HG02571 (cell line): ENCODE measurements at regions not wholly inside any gene's neighbourhood (a gene's known extent, or its start where the extent isn't known, plus 50 kb on each side); places are given as distances from the start of the nearest gene placed in this dataset.
"Not testable (repeated sequence)": the region's sequence is repeated elsewhere in the genome, so short reads cannot be mapped to it uniquely, and the experiment has no call there.

Experiments
- ATAC-seq: cut with Tn5 transposase; IDR thresholded peaks from one replicate; pipeline ENCODE4 v1.9.1; 2021; ENCODE audit warnings: mild to moderate bottlenecking, moderate library complexity; ENCODE audit not compliant: unreplicated experiment

DNA sequence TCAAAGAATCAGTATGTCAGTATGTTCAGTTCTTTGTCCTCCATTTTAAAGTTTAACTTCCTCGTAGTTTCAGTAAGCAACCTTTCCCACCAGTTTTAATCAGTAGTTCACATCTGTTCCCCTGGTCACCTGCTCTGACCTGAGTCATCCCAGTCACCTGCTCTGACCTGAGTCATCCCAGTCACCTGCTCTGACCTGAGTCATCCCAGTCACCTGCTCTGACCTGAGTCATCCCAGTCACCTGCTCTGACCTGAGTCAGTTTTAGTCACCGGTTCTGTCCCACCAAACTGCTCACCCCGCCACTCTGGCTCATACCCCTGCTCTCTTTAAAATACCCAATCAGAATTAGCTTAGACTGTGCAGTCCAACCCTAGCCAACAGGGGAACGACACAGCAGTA lies 180.1 kb upstream of the CNTN6 start:
- ATAC-seq, result not testable (repeated sequence)

DNA sequence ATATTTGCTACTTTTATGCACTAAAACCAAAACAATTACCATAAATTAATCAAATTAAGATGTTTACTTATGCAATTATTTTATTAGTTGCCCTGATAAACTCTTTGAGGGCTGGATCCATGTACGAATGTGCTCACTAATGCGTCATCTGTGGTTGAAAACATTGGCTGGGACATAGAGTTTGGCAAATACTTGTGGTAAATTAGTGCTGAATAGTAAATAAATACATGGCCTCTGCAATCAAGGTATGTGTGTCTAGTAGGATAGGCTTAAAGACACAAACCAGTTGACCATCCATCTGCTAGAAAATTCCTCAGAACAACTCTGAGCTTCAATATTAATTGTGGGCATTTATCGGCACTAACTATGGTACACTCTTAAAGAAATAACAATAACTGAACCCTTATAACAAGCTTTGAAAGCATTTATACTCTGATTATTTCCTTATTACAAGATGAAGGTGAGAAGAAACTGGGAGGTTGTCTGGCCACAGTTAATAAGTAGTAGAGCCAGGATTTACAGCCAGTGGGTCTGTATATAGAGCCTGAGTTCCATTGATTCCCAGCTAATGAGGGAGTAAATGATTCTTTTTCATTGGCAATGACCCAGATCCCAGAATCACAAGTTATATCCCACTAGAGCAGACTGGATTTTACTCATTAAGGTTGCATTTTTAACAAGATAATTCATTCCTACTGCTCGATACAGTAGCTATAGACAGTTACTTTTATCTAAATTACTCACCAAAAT lies 169.5 kb upstream of the CNTN6 start:
- no peak for ATAC-seq

DNA sequence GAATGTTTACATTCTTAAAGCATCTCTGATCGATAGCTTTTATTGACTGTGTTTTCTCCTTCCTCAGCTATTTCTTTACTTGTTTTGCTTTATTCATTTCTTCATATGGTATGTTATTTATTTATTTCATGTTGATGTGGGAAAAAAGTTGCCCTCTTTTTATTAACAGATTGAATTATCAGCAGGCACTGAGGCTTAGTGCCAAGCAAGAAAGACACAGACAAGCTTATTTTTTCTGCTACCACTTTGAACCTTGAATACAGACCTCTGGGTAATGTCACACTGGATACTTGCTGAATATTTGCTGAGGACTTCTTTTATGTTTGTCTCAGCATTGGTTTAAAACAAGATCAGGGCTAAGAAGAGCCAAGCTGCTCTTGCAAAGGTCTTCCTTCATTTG lies 162.0 kb upstream of the CNTN6 start:
- no peak for ATAC-seq

DNA sequence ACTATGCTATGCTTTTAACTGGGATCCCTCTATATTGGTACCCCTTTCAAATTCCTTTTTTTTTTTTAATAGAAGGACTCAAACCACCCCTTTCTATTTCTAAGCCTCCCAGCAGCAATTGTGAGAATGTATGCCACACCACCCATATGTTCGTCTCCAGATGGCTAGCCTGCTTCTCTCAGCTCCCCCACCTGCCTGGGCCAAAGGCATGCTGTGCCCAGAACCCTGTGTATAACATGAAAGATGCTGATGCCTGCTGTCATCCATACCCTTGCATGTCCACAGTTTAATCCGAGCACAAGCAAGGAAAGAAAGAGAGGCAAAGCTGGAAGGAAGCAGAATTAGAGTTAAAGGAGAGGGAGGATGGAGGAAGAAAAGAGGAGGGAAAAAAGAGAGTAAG lies 159.5 kb upstream of the CNTN6 start:
- no peak for ATAC-seq

DNA sequence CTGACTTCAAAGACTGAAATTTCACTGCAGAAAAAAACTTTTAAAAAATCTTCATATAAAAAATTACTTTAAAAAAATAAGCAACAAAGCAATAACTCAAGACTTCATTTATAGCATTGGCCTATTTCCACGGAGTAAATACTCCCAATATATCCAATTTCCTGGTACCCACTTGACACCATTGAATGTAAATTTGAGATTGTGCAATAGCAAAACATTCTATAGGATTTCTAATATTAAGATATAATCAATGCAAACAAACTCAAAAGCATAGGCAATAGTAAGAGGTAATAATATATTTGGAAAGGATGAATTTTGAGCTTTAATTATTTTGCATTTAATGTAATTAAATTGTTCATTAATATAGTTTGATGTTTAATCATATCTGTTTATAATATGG lies 148.0 kb upstream of the CNTN6 start:
- no peak for ATAC-seq

DNA sequence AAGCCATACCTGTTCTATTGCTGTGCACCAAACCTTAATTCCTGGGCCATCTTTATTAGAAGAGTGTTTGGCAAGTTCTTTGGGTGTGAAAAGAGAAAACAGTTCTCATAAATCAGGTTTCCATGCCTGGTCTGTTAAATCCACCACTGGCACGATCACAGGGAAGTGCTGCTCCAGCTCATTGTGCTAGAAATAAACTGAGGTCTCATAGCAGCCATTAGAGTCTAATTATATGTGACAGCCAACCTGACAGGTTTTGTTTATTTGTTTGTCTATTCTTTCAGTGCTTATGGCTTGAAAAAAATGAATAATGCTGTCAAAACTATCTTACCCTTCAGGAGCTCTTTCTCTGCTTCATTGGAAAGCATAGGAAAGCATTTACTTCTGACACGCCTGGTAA lies 147.1 kb upstream of the CNTN6 start:
- ATAC-seq, result no peak

DNA sequence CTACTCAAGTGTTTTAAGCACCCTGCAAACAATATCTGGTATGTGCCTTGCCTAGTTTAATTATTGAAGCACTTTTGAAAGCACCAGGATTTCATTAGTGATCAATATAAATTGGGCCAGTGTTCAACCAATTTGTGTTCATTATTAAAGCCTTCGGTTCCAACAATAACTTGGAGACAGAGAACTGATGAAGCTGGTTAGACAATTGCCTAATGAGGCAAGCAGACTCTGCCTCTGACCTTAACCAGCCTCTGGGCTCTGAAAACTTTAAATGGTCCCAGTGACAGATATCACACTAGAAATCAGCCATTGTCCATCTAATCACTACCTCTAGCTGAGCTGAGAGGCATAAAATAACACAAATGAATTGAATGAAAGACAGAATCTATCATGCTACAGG lies 139.9 kb upstream of the CNTN6 start:
- ATAC-seq, result no peak

DNA sequence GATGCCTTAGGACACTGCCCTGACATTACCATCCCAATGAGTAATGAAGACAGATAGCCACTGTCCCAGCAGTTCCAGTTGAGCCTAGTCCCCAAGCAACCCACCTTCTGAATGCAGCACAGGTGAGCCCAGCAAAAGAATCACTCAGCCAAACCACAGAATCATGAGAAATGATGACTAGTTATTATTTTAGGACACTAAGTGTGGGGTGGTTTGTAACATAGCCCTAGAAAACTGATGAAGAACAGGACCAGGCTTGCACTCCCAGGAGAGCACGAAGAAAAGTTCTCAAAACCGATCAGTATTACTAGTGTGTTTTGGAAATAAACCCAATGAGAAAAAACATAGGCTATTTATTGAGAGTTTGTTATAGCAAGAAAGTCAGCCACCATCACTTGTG lies 129.6 kb upstream of the CNTN6 start:
- no peak for ATAC-seq

DNA sequence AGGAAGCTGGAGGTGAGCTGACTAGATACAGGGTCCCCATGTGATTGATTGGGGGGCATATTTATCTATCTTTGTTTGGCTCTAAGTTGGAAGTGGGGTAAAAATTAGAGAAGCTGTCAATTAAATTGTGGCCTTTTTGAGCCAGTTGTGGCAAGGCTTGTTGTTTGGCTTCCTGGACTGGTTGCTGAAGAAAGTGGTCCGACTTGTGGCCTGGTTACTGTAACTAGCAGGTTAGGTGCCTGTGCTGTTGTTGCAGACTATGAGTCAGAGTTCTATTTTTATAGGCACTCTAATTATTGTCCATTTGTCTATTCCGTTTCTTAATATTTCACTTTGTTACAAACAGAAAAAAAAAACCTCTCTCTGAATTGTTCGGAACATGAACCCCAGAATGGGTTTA lies 129.1 kb upstream of the CNTN6 start:
- no peak for ATAC-seq

DNA sequence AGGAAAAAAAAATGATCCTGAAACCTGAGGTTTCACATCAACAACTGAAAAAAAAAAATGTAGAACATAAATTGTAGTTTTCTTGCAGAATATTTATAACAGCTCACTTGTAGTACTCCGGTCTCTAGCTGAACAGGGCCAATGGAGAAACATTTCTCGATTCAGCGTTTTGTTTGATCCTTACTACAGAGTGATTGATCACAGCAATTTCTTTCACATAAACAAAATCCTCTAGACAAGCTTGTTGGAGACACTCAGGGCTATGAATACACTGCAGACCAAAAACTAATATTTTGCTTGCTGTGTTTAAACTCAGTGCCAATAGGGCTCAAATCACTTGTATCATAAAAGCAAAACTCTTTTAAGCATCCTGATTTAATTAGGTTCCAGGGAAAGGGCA lies 127.0 kb upstream of the CNTN6 start:
- no peak for ATAC-seq

DNA sequence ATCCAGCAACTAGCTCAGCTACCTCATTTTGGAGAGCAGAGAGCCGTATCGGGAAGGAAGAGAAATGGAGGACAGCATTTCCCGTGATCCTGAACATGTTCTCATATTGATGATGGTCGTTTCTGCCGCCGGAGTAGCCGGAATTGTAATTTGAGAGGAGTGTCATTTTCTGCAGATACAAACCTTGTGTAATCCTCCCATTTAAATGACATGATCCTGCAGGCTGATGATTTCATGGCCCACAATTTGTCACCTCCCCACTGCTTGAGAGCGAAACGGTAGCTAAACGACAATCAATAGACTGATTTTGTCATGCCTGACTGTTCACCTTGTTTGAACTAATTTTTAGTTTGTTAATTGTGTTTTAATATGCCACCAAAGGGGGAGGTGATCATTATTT lies 126.5 kb upstream of the CNTN6 start:
- ATAC-seq, result no peak

DNA sequence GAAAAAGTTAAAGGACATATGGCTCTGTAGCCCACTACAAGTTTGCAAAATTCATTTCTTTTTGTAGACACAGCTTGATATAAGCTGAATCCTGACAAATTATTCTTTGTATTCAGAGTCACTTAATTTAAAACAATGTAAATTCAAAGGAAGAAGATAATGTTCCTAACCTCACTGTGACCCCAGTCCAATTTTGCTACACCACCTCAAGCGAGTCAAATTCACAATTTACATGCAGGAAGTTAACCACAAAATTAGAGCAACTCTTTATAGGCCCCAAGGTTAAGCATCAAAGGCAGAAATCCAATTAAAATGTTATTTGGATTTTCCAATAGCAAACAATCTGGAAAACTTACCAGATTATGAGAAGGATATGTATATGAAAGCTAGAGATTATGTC lies 119.5 kb upstream of the CNTN6 start:
- ATAC-seq, result no peak

DNA sequence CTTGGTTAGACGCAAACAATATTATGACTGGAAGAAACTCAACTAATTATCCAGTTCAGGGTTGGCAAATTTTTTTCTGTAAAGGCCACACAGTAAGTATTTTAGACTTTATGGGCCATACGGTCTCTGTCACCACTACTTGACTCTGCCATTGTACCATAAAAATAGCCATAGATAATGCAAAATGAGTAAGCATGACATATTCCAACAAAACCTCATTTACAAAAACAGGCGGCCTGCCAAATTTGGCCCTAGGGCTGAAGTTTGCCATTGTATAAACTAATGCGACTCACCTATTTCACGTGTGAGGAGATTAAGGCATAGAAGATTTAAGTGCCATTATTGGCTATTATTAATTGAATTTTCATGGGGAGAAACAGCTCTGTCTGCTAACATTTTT lies 116.8 kb upstream of the CNTN6 start:
- no peak for ATAC-seq

DNA sequence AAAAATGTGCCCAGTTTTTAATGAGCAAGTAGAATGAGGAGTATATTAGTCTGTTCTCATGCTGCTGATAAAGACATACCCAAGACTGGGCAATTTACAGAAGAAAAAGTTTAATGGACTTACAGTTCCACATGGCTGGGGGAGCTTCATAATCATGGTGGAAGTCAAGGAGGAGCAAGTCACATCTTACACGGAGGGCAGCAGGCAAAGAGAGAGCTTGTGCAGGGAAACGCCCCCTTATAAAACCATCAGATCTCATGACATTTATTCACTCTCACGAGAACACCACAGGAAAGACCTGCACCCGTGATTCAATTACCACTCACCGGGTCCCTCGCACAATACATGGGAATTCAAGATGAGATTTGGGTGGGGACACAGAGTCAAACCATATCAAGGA lies 111.7 kb upstream of the CNTN6 start:
- no peak for ATAC-seq

DNA sequence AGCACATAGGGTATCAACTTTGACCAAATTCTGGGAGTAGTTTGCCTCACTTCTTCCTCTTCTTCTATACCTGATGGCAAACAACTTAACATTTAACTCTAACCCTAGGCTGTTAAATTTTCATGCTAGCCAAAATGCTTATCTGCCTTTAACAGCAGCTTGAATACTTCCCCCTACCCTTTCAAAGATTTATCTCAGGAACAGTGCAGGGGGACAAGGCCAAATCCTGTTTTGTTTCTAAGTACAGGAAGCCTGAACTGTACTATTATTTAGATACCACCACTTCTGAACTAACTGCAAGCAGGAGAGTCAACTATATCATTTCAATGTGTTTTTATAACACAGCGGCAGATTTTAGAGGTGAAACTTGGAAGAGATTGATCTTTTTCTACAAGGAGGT lies 104.0 kb upstream of the CNTN6 start:
- ATAC-seq, result no peak

DNA sequence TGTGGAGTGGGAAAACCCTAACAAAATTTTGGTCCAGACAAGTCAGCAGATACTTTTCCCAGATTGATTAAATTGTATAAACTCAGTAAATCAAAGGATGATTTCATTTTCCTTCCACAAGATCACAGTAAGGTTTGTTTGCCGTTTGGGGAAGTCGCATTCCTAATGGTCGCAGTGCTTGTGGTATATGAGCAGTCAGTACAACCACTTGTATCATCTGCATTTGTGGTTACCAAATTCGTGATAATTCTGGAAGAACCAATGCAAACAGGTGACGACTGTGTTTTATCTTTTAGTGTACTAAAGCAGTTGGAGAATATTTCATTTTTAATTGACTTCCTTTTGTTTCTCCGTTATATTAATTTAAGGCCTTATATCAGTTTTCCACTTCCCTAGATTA lies 100.0 kb upstream of the CNTN6 start:
- ATAC-seq, result no peak

DNA sequence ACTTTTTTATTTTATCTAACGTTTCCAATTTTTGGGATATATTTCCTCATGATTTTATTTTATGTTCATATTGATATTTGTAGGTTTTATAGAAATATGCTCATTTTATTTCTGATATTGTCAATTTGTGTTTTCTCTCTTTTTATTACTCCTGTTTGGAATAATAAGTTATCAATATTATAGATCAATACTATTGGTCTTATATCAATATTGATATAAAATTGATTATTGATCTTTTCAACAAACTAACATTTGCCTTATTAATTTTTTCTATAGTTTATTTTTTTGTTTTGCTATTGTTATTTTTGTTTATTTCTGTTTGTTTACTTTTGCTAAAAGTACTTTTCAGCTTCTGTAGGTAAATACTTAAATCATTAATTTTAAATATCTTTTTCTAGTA lies 90.8 kb upstream of the CNTN6 start:
- ATAC-seq, result no peak

DNA sequence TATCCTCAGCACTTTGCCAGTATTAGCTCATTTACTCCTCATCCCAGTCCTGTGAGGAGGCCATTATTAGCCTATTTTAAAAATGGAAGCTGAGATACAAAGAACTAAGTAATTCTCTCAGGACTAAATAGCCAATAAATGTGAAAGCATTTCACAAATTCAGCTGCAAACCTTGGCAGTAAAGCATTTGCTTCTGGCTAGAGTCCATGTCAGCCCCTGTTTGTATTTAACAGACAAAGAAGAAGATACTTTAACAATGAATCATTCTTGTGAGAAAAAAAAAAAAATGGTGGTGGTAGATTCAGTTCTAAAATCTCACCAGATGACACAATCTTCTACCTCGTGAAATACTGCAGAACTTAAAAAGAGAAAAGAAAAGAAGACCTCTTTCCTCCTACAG lies 85.0 kb upstream of the CNTN6 start:
- no peak for ATAC-seq

DNA sequence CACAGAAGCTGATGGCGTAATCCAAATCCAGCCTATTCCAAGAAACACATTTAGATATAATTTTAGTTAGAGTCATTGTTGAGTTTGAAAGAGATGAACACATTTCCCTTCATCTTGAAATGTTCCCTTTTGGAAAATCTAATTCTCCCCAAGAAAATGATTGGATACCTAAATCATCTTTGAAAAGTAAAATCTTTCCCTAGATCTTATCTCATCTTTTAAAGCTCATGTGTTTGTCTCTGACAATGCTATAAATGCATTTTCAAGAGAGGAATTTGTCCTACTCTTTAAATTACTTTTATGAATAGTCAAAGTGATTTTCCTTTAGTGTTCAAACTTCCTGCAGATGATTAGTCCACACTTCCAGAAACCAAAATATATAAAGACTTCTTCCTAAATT lies 82.6 kb upstream of the CNTN6 start:
- ATAC-seq, result no peak

DNA sequence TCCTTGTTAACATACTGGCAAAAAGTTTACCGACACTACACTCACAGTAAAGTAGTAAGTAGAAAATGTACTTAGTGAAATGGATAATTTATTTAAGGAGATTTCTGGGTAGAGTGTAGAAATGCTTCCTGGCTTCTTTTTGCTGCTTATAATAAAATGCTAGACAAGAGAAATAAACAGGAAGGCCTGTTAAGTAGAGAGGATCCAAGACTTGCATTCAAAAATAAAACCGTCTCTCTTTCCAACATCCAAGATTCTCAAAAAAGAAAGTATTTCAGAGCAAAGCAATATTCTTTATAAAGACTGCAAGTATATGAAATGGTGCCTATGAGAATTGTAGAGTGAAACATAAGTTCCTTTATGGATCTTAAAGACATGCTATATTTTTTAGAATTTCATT lies 77.0 kb upstream of the CNTN6 start:
- no peak for ATAC-seq

DNA sequence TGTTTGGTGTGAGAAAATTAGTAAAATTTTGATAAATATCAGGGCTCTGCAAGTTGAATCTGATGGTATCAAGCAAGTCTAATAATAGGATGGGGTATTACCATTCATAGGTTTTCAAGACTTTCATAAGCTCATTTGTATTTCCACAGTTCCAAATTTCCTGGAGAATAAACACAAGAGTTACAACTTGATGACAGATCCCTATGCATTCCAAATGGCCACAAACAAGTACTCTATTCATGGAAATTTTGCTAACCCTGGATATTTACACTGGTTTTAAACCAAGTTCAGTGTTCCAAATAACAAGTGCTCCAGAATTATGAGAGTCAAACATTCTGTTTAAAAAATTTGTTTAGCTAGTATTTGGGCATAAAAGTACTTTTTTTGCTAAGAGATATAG lies 75.0 kb upstream of the CNTN6 start:
- no peak for ATAC-seq

DNA sequence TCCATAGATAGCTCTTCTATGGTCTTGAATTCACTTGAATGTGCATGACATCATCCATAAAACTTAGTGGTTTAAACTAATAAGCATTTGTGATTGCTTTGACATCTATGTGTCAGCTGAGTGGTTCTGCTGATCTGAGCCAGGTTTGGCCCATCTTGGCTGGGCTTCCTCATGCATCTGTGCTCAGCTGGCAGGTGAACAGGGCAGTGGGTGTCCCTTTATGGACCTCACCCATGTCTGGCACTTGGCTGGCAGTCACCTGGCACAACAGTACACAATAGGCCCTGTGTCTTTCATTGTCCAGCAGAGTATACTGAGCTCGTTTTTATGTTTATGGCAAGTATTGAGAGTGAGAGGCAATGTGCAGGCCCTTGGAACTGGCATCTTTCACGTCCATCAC lies 73.7 kb upstream of the CNTN6 start:
- ATAC-seq, result no peak

DNA sequence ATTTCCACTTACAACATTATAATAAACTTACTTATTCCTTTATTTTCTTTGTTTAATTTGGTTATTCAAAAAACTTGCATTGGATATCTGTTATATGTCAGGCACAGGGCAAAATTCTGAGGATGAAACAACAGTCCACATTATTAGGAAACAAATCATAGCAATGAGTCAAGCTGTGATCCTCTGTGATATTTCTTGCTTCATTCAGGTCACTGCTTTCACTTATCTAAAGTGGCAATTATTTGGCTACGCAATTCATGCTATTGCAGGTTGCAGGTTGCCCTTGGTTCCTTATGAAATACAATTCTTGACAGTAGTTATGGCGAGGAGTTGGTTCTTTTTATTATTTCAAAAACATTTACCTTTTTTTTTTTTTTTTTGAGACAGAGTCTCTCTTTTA lies 66.4 kb upstream of the CNTN6 start:
- ATAC-seq, result no peak
